Left lung (tissue), 4 donors: ENCODE measurements at regions not wholly inside any gene's neighbourhood (a gene's known extent, or its start where the extent isn't known, plus 50 kb on each side); places are given as distances from the start of the nearest gene placed in this dataset.

Source experiments
- ATAC-seq: fragments of 200-7000 bp; cut with Tn5 transposase; one replicate; pipeline ENCODE4 v1.9.1; 2020; ENCODE audit warnings: moderate library complexity
- DNase-seq, 4 donors: peaks; one replicate each; pipeline ENCODE4 v3.0.0-alpha.2; 2013 to 2020
- H3K27ac ChIP-seq, 2 donors: fragments of 200-600 bp; sonication (generic) in 1 of 2; one replicate each; pipeline versions ENCODE4 v1.5.0 to v1.8.0; 2020 to 2021
- H3K27me3 ChIP-seq, 2 donors: fragments of 200-600 bp; sonication (generic) in 1 of 2; one replicate each; pipeline versions ENCODE4 v1.5.0 to v1.8.0; 2020 to 2021
- H3K36me3 ChIP-seq, 2 donors: fragments of 200-600 bp; sonication (generic) in 1 of 2; one replicate each; pipeline versions ENCODE4 v1.5.0 to v1.8.0; 2020 to 2021
- H3K4me1 ChIP-seq, 2 donors: fragments of 200-600 bp; one replicate each; pipeline ENCODE4 v1.8.0; 2021
- H3K4me3 ChIP-seq, 2 donors: fragments of 200-600 bp; sonication (generic) in 1 of 2; one replicate each; pipeline versions ENCODE4 v1.5.0 to v1.8.0; 2020 to 2021; ENCODE audit warnings: mild to moderate bottlenecking in 1 of 2
- H3K9me3 ChIP-seq, 2 donors: fragments of 200-600 bp; sonication (generic) in 1 of 2; one replicate each; pipeline versions ENCODE4 v1.5.0 to v1.8.0; 2020 to 2021
- CTCF ChIP-seq, 2 donors: fragments of 200-600 bp; sonication (generic) in 1 of 2; IDR thresholded peaks; one replicate each; pipeline versions ENCODE4 v1.5.0 to v1.8.0; 2021; ENCODE audit warnings: antibody characterized with exemption in 2 of 2
- intact Hi-C, 2 donors: fragments of 100-400 bp; cut with DNase I; formaldehyde crosslinking; loops; one replicate each; pipeline versions ENCODE4 v1.11.2 to v1.14.2; 2022
- donor health status: DM: no; HTN: yes; CAD: no.
- donor health status: DM: no; HTN: no; CAD: no.

- intact Hi-C loops = loop anchor here in 1 of 2 donors (10.0 kb wide), 1 partner anchor 268 kb away; no protein-coding TSS in a partner anchor
- Histone ChIP-seq H3K9me3 (no peaks in the 10 kb centered on the region), H3K27ac (no peak overlapping the region), H3K4me3 (no peak overlapping the region), H3K36me3 (no peaks in the 10 kb centered on the region), H3K27me3 (peaks cover 0 to 39% of the 10 kb centered on the region in 2 donors), H3K4me1 (no peaks in the 10 kb centered on the region)
- DNase-seq (no peak), ATAC-seq (no peak)
- TF ChIP-seq CTCF (IDR thresholded peaks at IDR 0.05) = no peak
These were observed 109.0 kb upstream of the CARD11 start for GRCh38 chr7:3152714-3153113.

GRCh38 chr7:3153118-3153517 is 109.5 kb upstream of the CARD11 start:
- Histone ChIP-seq H3K27ac (no peak overlapping the region), H3K36me3 (no peaks in the 10 kb centered on the region), H3K27me3 (peaks cover 0 to 40% of the 10 kb centered on the region in 2 donors), H3K4me3 (no peak overlapping the region), H3K4me1 (no peaks in the 10 kb centered on the region), H3K9me3 (no peaks in the 10 kb centered on the region)
- DNase-seq (no peak), ATAC-seq (no peak)
- intact Hi-C loops = loop anchor here in 1 of 2 donors (10.0 kb wide), 1 partner anchor 268 kb away; no protein-coding TSS in a partner anchor
- no peak for TF ChIP-seq CTCF (IDR thresholded peaks at IDR 0.05)

- ATAC-seq = no peak
- Histone ChIP-seq H3K9me3 (no peaks in the 10 kb centered on the region), H3K27ac (no peak overlapping the region), H3K36me3 (no peaks in the 10 kb centered on the region), H3K4me1 (no peaks in the 10 kb centered on the region), H3K27me3 (peaks cover 0 to 38% of the 10 kb centered on the region in 2 donors), H3K4me3 (no peak overlapping the region)
- DNase-seq = no peak
- intact Hi-C loops = loop anchor here in 1 of 2 donors (10.0 kb wide), 1 partner anchor 270 kb away; no protein-coding TSS in a partner anchor
- TF ChIP-seq CTCF (IDR thresholded peaks at IDR 0.05) = no peak
These were observed 110.7 kb upstream of the CARD11 start for GRCh38 chr7:3154317-3154716.

- peak; percentile 36 to 58 for TF ChIP-seq CTCF (IDR thresholded peaks at IDR 0.05)
- intact Hi-C loops = loop anchor here in 1 of 2 donors (10.0 kb wide), 1 partner anchor 270 kb away; no protein-coding TSS in a partner anchor
- Histone ChIP-seq H3K27ac (no peak overlapping the region), H3K4me3 (no peak overlapping the region), H3K9me3 (no peaks in the 10 kb centered on the region), H3K36me3 (no peaks in the 10 kb centered on the region), H3K4me1 (no peaks in the 10 kb centered on the region), H3K27me3 (peaks cover 0 to 33% of the 10 kb centered on the region in 2 donors)
- DNase-seq (peak in 1 of 4 donors; percentile 24), ATAC-seq (peak; percentile 82)
These were observed 111.3 kb upstream of the CARD11 start for GRCh38 chr7:3154881-3155494.

GRCh38 chr7:3156508-3156907 is 112.8 kb upstream of the CARD11 start:
- ATAC-seq (no peak), DNase-seq (peak in 1 of 4 donors; percentile 22)
- TF ChIP-seq CTCF (IDR thresholded peaks at IDR 0.05) = no peak
- H3K36me3 ChIP-seq = no peaks in the 10 kb centered on the region
- peaks cover 0 to 30% of the 10 kb centered on the region in 2 donors for H3K27me3 ChIP-seq
- no peaks in the 10 kb centered on the region for H3K4me1 ChIP-seq
- H3K4me3 ChIP-seq = no peak overlapping the region
- H3K27ac ChIP-seq = no peak overlapping the region
- no peaks in the 10 kb centered on the region for H3K9me3 ChIP-seq
- intact Hi-C loops = loop anchor here in 1 of 2 donors (10.0 kb wide), 1 partner anchor 272 kb away; no protein-coding TSS in a partner anchor
